SK-N-SH (cell line): ENCODE measurements at regions not wholly inside any gene's neighbourhood (a gene's known extent, or its start where the extent isn't known, plus 50 kb on each side); places are given as distances from the start of the nearest gene placed in this dataset.

ENCODE experiments used
- CTCF ChIA-PET: fragments of 300-600, 350-600 bp; formaldehyde crosslinking; extraction: SDS; loops from one replicate; lab custom pipeline; 2021; lab: Yijun Ruan, JAX
- POLR2A ChIA-PET: fragments of 350-600 bp; sonication (Branson Sonifier 250); formaldehyde crosslinking; extraction: SDS; loops from one replicate; lab custom pipeline; 2020; ENCODE audit warnings: antibody characterized with exemption, inconsistent platforms; lab: Yijun Ruan, JAX
- DNase-seq: peaks from one replicate; pipeline ENCODE4 v3.0.0; 2012
- H2AFZ ChIP-seq: fragments of 200-600 bp; sonication (generic); 2 replicates; pipeline ENCODE4 v1.8.1; 2016; ENCODE audit warnings: antibody characterized with exemption, mild to moderate bottlenecking, low read depth
- H3F3A ChIP-seq: fragments of 200-600 bp; sonication (generic); replicated peaks from 2 replicates; pipeline ENCODE3; 2016; ENCODE audit warnings: antibody characterized with exemption, mild to moderate bottlenecking; ENCODE audit not compliant: insufficient read depth
- H3K27ac ChIP-seq, 2 experiments: fragments of 200-500 bp in 1 of 2; fragments of 200-600 bp in 1 of 2; sonication (Bioruptor generic) in 1 of 2; sonication (generic), shearing (Covaris generic) in 1 of 2; 2 replicates each; pipeline versions ENCODE4 v1.5.1 to v1.6.1; 2014 to 2016; ENCODE audit warnings: low read depth in 2 of 2, inconsistent platforms in 1 of 2, low read length in 1 of 2, mild to moderate bottlenecking in 1 of 2, mixed read lengths in 1 of 2
- H3K27me3 ChIP-seq: fragments of 200-600 bp; sonication (generic), shearing (Covaris generic); 2 replicates; pipeline ENCODE4 v1.6.1; 2016; ENCODE audit warnings: mixed run types; ENCODE audit not compliant: insufficient read depth
- H3K36me3 ChIP-seq, 2 experiments: fragments of 200-500 bp in 1 of 2; fragments of 200-600 bp in 1 of 2; sonication (Bioruptor generic) in 1 of 2; sonication (generic) in 1 of 2; replicated peaks in 1 of 2; 2 replicates each; pipeline versions ENCODE3 to v1.5.1; 2014 to 2016; ENCODE audit warnings: low read length in 1 of 2, mild to moderate bottlenecking in 1 of 2; ENCODE audit not compliant: insufficient read depth in 2 of 2, control insufficient read depth in 1 of 2
- H3K4me1 ChIP-seq, 2 experiments: fragments of 200-500 bp in 1 of 2; fragments of 200-600 bp in 1 of 2; sonication (Bioruptor generic) in 1 of 2; sonication (generic), shearing (Covaris generic) in 1 of 2; 2 replicates each; pipeline versions ENCODE4 v1.5.1 to v1.6.1; 2014 to 2016; ENCODE audit warnings: low read depth in 1 of 2, low read length in 1 of 2, mixed run types in 1 of 2; ENCODE audit not compliant: insufficient read depth in 2 of 2, control insufficient read depth in 1 of 2
- H3K4me2 ChIP-seq: fragments of 200-600 bp; sonication (generic), shearing (Covaris generic); 2 replicates; pipeline ENCODE4 v1.6.1; 2017; ENCODE audit warnings: mixed run types
- H3K4me3 ChIP-seq, 2 experiments: fragments of 200-500 bp in 1 of 2; fragments of 200-600 bp in 1 of 2; sonication (Bioruptor generic) in 1 of 2; sonication (generic), shearing (Covaris generic) in 1 of 2; 2 replicates each; pipeline versions ENCODE4 v1.5.1 to v1.8.1; 2014 to 2016; ENCODE audit warnings: low read depth in 2 of 2, inconsistent platforms in 1 of 2, low read length in 1 of 2, mild to moderate bottlenecking in 1 of 2, mixed read lengths in 1 of 2, moderate library complexity in 1 of 2
- H3K79me2 ChIP-seq: fragments of 200-600 bp; sonication (generic); 2 replicates; pipeline ENCODE4 v1.8.1; 2017; ENCODE audit warnings: mild to moderate bottlenecking; ENCODE audit not compliant: insufficient read depth
- H3K9ac ChIP-seq: fragments of 200-600 bp; sonication (generic); 2 replicates; pipeline ENCODE4 v1.6.1; 2017; ENCODE audit warnings: mixed run types
- H3K9me2 ChIP-seq: fragments of 200-600 bp; sonication (generic); 2 replicates; pipeline ENCODE4 v1.6.1; 2017; ENCODE audit warnings: mixed run types
- H3K9me3 ChIP-seq: fragments of 200-600 bp; sonication (generic); 2 replicates; pipeline ENCODE4 v1.6.1; 2017; ENCODE audit warnings: mixed run types, mild to moderate bottlenecking, moderate library complexity
- H4K20me1 ChIP-seq: fragments of 200-600 bp; sonication (generic); 2 replicates; pipeline ENCODE4 v1.6.1; 2017; ENCODE audit warnings: mild to moderate bottlenecking, mixed run types; ENCODE audit not compliant: insufficient read depth
- CHD2 ChIP-seq: fragments of 150-350 bp; IDR thresholded peaks from 2 replicates; pipeline ENCODE4 v1.6.1; 2018; ENCODE audit warnings: low read length; ENCODE audit not compliant: partially characterized antibody
- GABPA ChIP-seq: IDR thresholded peaks from 2 replicates; pipeline ENCODE4 v1.4.0; 2012; ENCODE audit warnings: low read depth, mild to moderate bottlenecking
- GATA2 ChIP-seq: sonication (generic); formaldehyde crosslinking; IDR thresholded peaks from 2 replicates; pipeline ENCODE4 v1.5.0; 2020; ENCODE audit warnings: mild to moderate bottlenecking, missing genetic modification reagents
- MXI1 ChIP-seq: IDR thresholded peaks from 2 replicates; pipeline ENCODE4 v1.6.1; 2012; ENCODE audit warnings: mild to moderate bottlenecking, low read depth, low read length, improper control_type of control experiment
- NRF1 ChIP-seq: IDR thresholded peaks from 2 replicates; pipeline ENCODE4 v1.6.1; 2012; ENCODE audit warnings: low read depth, mild to moderate bottlenecking, low read length
- RXRA ChIP-seq: IDR thresholded peaks from 2 replicates; pipeline ENCODE4 v1.4.0; 2012; ENCODE audit warnings: low read depth, mild to moderate bottlenecking, borderline replicate concordance
- SMC3 ChIP-seq: IDR thresholded peaks from 2 replicates; pipeline ENCODE4 v1.6.1; 2012; ENCODE audit warnings: low read depth, low read length, improper control_type of control experiment
- TAF1 ChIP-seq: IDR thresholded peaks from 2 replicates; pipeline ENCODE4 v1.6.1; 2012; ENCODE audit warnings: low read depth, mild to moderate bottlenecking, low read length, moderate library complexity, borderline replicate concordance
- TEAD4 ChIP-seq: IDR thresholded peaks from 2 replicates; pipeline ENCODE4 v1.4.0; 2012; ENCODE audit warnings: mild to moderate bottlenecking, borderline replicate concordance; ENCODE audit not compliant: insufficient read depth
- WGBS: methylation state at CpG from one replicate; pipeline ENCODE4 v1.1.6; 2017; ENCODE audit warnings: low lambda C conversion rate; 5-methylcytosine and 5-hydroxymethylcytosine counted together
- TF ChIP-seq, protein P1 (sequence below): fragments of 150-350 bp; IDR thresholded peaks from 2 replicates; pipeline ENCODE4 v1.6.1; 2016; ENCODE audit warnings: mild to moderate bottlenecking, low read depth, low read length
- TF ChIP-seq, protein P2 (sequence below): IDR thresholded peaks from 2 replicates; pipeline ENCODE4 v1.6.1; 2012; ENCODE audit warnings: mild to moderate bottlenecking, low read depth, low read length, moderate library complexity
- TF ChIP-seq, protein P3 (sequence below): fragments of 200-600 bp; sonication (generic); IDR thresholded peaks from 2 replicates; pipeline ENCODE4 v1.6.1; 2017; ENCODE audit warnings: antibody characterized with exemption, mild to moderate bottlenecking, moderate library complexity
- TF ChIP-seq, protein P4 (sequence below): IDR thresholded peaks from 2 replicates; pipeline ENCODE4 v1.4.0; 2012; ENCODE audit warnings: low read depth, borderline replicate concordance

GRCh38 chr3:115523458-115523857 lies 99.9 kb upstream of the GAP43 start:
- no peaks in the 10 kb centered on the region for H3K36me3 ChIP-seq
- CTCF ChIA-PET, result interaction anchor here (0.9 to 2.1 kb wide), 3 partner anchors 10 to 261 kb away, joined by 3 to 7 read pairs (median 3); no protein-coding TSS in a partner anchor

More at GRCh38 chr3:115523458-115523857, 99.9 kb upstream of the GAP43 start:
- Histone ChIP-seq H3K27me3 (no peaks in the 10 kb centered on the region), H3K9ac (no peak overlapping the region), H4K20me1 (no peaks in the 10 kb centered on the region), H3K4me2 (no peak overlapping the region), H3K27ac (no peak overlapping the region), H2AFZ (no peak overlapping the region), H3K9me2 (no peaks in the 10 kb centered on the region), H3K9me3 (no peaks in the 10 kb centered on the region), H3K4me3 (no peak overlapping the region), H3K79me2 (no peaks in the 10 kb centered on the region), H3F3A (peaks cover 3% of the 10 kb centered on the region), H3K4me1 (peaks cover 7 to 13% of the 10 kb centered on the region in 2 experiments)
- TF ChIP-seq TEAD4 (no peak), MXI1 (no peak), NRF1 (no peak), GATA2 (CRISPR knock-in tag) (no peak), TAF1 (no peak), CHD2 (no peak), SMC3 (no peak), GABPA (no peak), RXRA (no peak)
- TF ChIP-seq, protein P1, sequence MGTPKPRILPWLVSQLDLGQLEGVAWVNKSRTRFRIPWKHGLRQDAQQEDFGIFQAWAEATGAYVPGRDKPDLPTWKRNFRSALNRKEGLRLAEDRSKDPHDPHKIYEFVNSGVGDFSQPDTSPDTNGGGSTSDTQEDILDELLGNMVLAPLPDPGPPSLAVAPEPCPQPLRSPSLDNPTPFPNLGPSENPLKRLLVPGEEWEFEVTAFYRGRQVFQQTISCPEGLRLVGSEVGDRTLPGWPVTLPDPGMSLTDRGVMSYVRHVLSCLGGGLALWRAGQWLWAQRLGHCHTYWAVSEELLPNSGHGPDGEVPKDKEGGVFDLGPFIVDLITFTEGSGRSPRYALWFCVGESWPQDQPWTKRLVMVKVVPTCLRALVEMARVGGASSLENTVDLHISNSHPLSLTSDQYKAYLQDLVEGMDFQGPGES, result no peak
- TF ChIP-seq, protein P2, sequence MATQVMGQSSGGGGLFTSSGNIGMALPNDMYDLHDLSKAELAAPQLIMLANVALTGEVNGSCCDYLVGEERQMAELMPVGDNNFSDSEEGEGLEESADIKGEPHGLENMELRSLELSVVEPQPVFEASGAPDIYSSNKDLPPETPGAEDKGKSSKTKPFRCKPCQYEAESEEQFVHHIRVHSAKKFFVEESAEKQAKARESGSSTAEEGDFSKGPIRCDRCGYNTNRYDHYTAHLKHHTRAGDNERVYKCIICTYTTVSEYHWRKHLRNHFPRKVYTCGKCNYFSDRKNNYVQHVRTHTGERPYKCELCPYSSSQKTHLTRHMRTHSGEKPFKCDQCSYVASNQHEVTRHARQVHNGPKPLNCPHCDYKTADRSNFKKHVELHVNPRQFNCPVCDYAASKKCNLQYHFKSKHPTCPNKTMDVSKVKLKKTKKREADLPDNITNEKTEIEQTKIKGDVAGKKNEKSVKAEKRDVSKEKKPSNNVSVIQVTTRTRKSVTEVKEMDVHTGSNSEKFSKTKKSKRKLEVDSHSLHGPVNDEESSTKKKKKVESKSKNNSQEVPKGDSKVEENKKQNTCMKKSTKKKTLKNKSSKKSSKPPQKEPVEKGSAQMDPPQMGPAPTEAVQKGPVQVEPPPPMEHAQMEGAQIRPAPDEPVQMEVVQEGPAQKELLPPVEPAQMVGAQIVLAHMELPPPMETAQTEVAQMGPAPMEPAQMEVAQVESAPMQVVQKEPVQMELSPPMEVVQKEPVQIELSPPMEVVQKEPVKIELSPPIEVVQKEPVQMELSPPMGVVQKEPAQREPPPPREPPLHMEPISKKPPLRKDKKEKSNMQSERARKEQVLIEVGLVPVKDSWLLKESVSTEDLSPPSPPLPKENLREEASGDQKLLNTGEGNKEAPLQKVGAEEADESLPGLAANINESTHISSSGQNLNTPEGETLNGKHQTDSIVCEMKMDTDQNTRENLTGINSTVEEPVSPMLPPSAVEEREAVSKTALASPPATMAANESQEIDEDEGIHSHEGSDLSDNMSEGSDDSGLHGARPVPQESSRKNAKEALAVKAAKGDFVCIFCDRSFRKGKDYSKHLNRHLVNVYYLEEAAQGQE, result no peak
- TF ChIP-seq, protein P3, sequence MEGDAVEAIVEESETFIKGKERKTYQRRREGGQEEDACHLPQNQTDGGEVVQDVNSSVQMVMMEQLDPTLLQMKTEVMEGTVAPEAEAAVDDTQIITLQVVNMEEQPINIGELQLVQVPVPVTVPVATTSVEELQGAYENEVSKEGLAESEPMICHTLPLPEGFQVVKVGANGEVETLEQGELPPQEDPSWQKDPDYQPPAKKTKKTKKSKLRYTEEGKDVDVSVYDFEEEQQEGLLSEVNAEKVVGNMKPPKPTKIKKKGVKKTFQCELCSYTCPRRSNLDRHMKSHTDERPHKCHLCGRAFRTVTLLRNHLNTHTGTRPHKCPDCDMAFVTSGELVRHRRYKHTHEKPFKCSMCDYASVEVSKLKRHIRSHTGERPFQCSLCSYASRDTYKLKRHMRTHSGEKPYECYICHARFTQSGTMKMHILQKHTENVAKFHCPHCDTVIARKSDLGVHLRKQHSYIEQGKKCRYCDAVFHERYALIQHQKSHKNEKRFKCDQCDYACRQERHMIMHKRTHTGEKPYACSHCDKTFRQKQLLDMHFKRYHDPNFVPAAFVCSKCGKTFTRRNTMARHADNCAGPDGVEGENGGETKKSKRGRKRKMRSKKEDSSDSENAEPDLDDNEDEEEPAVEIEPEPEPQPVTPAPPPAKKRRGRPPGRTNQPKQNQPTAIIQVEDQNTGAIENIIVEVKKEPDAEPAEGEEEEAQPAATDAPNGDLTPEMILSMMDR, result no peak
- TF ChIP-seq, protein P4, sequence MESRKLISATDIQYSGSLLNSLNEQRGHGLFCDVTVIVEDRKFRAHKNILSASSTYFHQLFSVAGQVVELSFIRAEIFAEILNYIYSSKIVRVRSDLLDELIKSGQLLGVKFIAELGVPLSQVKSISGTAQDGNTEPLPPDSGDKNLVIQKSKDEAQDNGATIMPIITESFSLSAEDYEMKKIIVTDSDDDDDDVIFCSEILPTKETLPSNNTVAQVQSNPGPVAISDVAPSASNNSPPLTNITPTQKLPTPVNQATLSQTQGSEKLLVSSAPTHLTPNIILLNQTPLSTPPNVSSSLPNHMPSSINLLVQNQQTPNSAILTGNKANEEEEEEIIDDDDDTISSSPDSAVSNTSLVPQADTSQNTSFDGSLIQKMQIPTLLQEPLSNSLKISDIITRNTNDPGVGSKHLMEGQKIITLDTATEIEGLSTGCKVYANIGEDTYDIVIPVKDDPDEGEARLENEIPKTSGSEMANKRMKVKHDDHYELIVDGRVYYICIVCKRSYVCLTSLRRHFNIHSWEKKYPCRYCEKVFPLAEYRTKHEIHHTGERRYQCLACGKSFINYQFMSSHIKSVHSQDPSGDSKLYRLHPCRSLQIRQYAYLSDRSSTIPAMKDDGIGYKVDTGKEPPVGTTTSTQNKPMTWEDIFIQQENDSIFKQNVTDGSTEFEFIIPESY, result no peak
- no peak for DNase-seq
- 100% methylated on average over 1 of the region's 1 CpG for WGBS
- POLR2A ChIA-PET, result no interaction called here
